ENCODE measurements at regions not wholly inside any gene's neighbourhood (a gene's known extent, or its start where the extent isn't known, plus 50 kb on each side); places are given as distances from the start of the nearest gene placed in this dataset.

- Histone ChIP-seq H3K27ac (no peak overlapping the region), H3K4me3 (no peak overlapping the region)
- TF ChIP-seq CTCF (IDR thresholded peaks at IDR 0.05): no peak
- DNase-seq (ENCODE audit: low spot score): no peak
Measured at GRCh38 chr3:118400886-118401285, 633.8 kb downstream of the IGSF11 start.

DNA sequence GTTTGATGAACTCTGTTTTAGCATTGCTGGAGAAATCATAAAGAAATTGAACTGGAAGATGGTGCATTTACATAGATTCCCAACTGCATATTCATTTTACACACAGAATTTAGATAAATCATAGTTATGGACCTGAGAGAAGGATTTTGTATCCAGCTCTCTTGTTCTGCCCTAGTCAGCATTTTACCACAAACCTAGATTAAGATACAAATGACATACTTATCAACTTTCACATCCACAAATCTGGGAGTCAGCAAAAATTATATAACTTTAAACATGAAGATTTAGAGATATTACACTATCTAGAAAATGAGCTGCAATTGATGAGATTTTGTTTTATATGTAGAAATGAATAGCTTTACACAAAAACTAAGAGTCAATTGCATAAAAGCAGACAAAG is 632.8 kb downstream of the IGSF11 start:
- no peak for TF ChIP-seq CTCF (IDR thresholded peaks at IDR 0.05)
- H3K4me3 ChIP-seq: no peak overlapping the region
- H3K27ac ChIP-seq: no peak overlapping the region
- DNase-seq (ENCODE audit: low spot score): no peak

- H3K4me3 ChIP-seq: no peak overlapping the region
- no peak for DNase-seq (ENCODE audit: low spot score)
- H3K27ac ChIP-seq: no peak overlapping the region
- TF ChIP-seq CTCF (IDR thresholded peaks at IDR 0.05): no peak
Measured at GRCh38 chr3:118402971-118403370, 631.7 kb downstream of the IGSF11 start.

DNA sequence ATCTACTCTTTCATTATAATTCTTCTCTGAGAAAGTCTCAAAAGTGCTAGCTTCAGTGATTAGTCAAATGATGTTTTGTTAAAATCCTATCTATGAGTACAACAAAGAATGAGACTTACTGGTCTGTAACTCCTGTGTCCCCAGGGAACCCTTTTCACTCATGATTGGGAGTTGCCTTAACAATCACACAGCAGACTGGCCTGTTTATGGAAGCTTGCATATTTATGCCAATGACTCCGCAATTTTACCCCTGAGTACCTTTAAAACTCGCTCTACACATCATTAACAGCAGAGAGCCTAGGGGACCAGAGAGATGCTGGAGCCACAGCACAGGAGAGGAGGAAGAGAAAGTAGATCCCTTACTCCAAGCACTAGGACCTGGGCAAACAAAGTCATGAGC is 628.1 kb downstream of the IGSF11 start:
- H3K27ac ChIP-seq: no peak overlapping the region
- no peak for DNase-seq (ENCODE audit: low spot score)

GRCh38 chr3:118408431-118408830 is 626.2 kb downstream of the IGSF11 start:
- H3K4me3 ChIP-seq: no peak overlapping the region
- DNase-seq (ENCODE audit: low spot score): no peak
- TF ChIP-seq CTCF (IDR thresholded peaks at IDR 0.05): no peak
- H3K27ac ChIP-seq: no peak overlapping the region

More for the DNA sequence above, 628.1 kb downstream of the IGSF11 start:
- no peak overlapping the region for H3K4me3 ChIP-seq
- TF ChIP-seq CTCF (IDR thresholded peaks at IDR 0.05): no peak

DNA sequence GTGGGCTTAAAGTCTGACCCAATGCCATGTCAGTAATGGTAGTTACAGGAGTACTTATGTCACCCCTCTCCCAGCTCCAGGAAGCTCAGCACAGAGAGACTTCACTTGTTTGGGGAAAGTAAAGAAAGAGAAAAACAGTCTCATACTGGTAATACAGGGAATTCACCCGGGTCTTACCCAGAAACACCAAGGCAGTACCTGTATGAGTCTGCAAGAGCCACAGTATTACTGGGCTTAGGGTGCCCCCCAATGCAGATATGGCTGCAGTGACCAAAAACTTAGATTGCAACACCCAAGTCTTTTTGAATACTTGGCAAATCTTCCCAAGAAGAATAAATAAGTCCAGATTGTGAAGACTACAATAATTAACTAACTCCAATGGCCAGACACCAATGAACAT is 622.1 kb downstream of the IGSF11 start:
- no peak for DNase-seq (ENCODE audit: low spot score)
- TF ChIP-seq CTCF (IDR thresholded peaks at IDR 0.05): no peak
- Histone ChIP-seq H3K27ac (no peak overlapping the region), H3K4me3 (no peak overlapping the region)

DNA sequence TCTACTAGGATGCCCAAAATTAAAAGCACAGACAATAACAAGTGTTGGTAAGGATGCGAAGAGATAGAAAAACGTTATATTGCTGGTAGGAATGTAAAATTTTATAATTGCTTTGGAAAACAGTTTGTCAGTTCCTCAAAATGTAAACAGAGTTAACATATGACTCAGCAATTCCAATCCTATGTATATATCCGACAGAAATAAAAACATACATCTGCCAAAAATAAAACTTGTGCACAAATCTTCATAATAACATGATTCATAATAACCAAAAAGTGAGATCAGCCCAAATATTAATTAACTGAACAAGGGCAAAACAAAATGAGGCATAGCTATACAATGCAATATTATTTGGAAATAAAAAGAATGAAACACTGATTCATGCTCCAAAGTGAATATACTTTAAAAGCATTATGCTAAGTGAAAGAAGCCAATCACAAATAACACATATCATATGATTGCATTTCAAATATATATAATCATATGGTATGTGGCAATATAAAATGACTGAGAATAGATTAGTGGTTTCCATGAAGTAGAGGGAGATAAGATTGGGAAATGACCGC is 609.3 kb downstream of the IGSF11 start:
- TF ChIP-seq CTCF (IDR thresholded peaks at IDR 0.05): no peak
- DNase-seq (ENCODE audit: low spot score): no peak

More for the DNA sequence above, 609.3 kb downstream of the IGSF11 start:
- Histone ChIP-seq H3K4me3 (no peak overlapping the region), H3K27ac (no peak overlapping the region)

Measured in coronary artery (tissue), 2 donors.